HCT116 (cell line): ENCODE measurements at regions not wholly inside any gene's neighbourhood (a gene's known extent, or its start where the extent isn't known, plus 50 kb on each side); places are given as distances from the start of the nearest gene placed in this dataset.

Experiments
- ATAC-seq: fragments of 200-7000 bp; cut with Tn5 transposase; 2 replicates; pipeline ENCODE4 v1.9.1; 2020; ENCODE audit warnings: mild to moderate bottlenecking, moderate library complexity
- BruUV-seq: library from RNA; stranded (reverse); fragments of 400-500 nt; replicated peaks from 2 replicates; lab custom pipeline; 2021; lab: Mats Ljungman, UMichigan
- CTCF ChIA-PET: fragments of 300-600 bp; sonication (Branson Sonifier 250); formaldehyde crosslinking; loops from one replicate; lab custom pipeline; 2021; ENCODE audit warnings: antibody characterized with exemption; lab: Charles Lee
- POLR2A ChIA-PET: fragments of 300-600, 350-600 bp; sonication (Branson Sonifier 250); formaldehyde crosslinking; loops from one replicate; lab custom pipeline; 2021; ENCODE audit warnings: antibody characterized with exemption; lab: Charles Lee
- RAD21 ChIA-PET, 2 experiments: fragments of 300-600 bp; sonication (Branson Sonifier 250); formaldehyde crosslinking; loops; one replicate each; lab custom pipeline; 2023; ENCODE audit warnings: low total read pairs in 2 of 2; ENCODE audit not compliant: uncharacterized antibody in 2 of 2, unreplicated experiment in 2 of 2, low non-redundant PET in 1 of 2; lab: Charles Lee
- DNase-seq: peaks from one replicate; pipeline ENCODE4 v3.0.0-alpha.2; 2010; ENCODE audit warnings: low read depth, low spot score
- H2AFZ ChIP-seq: fragments of 200-600 bp; shearing (Covaris generic), sonication (generic); 2 replicates; pipeline ENCODE4 v1.6.1; 2017; ENCODE audit warnings: low read depth, mixed run types, mixed read lengths, antibody characterized with exemption, low read length; ENCODE audit not compliant: poor library complexity, severe bottlenecking
- H3K27ac ChIP-seq: 2 replicates; pipeline ENCODE4 v1.5.1; 2012; ENCODE audit warnings: low read depth, low read length
- H3K27me3 ChIP-seq: fragments of 200-600 bp; sonication (generic); 2 replicates; pipeline ENCODE4 v1.6.1; 2016; ENCODE audit warnings: mixed run types, low read length, mixed read lengths; ENCODE audit not compliant: insufficient read depth
- H3K36me3 ChIP-seq, 2 experiments: fragments of 200-500 bp in 1 of 2; fragments of 200-600 bp in 1 of 2; sonication (Bioruptor generic) in 1 of 2; sonication (generic) in 1 of 2; 2 replicates each; pipeline versions ENCODE4 v1.5.1 to v1.6.1; 2014 to 2016; ENCODE audit warnings: low read length in 2 of 2, inconsistent platforms in 1 of 2, mixed read lengths in 1 of 2, mixed run types in 1 of 2; ENCODE audit not compliant: insufficient read depth in 2 of 2, control insufficient read depth in 1 of 2
- H3K4me1 ChIP-seq, 2 experiments: fragments of 200-600 bp in 1 of 2; sonication (generic) in 1 of 2; 2 replicates each; pipeline versions ENCODE4 v1.5.1 to v1.6.1; 2012 to 2017; ENCODE audit warnings: low read length in 2 of 2, inconsistent platforms in 1 of 2, mild to moderate bottlenecking in 1 of 2, mixed read lengths in 1 of 2, mixed run types in 1 of 2, moderate library complexity in 1 of 2; ENCODE audit not compliant: insufficient read depth in 2 of 2, control insufficient read depth in 1 of 2
- H3K4me2 ChIP-seq: fragments of 200-600 bp; sonication (generic); 2 replicates; pipeline ENCODE4 v1.6.1; 2017; ENCODE audit warnings: mixed run types, low read length, mixed read lengths
- H3K4me3 ChIP-seq, 2 experiments: fragments of 200-600 bp in 1 of 2; sonication (generic) in 1 of 2; replicated peaks in 1 of 2; 2 replicates each; pipeline ENCODE4 v1.5.1; 2011 to 2016; ENCODE audit warnings: low read length in 2 of 2, control low read depth in 1 of 2, low read depth in 1 of 2, mild to moderate bottlenecking in 1 of 2, mixed read lengths in 1 of 2, mixed run types in 1 of 2
- H3K79me2 ChIP-seq: fragments of 200-600 bp; sonication (generic); 2 replicates; pipeline ENCODE4 v1.6.1; 2017; ENCODE audit warnings: mild to moderate bottlenecking, mixed run types, low read length, moderate library complexity, mixed read lengths; ENCODE audit not compliant: insufficient read depth
- H3K9ac ChIP-seq: fragments of 200-600 bp; sonication (generic); 2 replicates; pipeline ENCODE4 v1.6.1; 2016; ENCODE audit warnings: low read length, mixed read lengths
- H3K9me2 ChIP-seq: fragments of 200-600 bp; sonication (generic), shearing (Covaris generic); 2 replicates; pipeline ENCODE4 v1.6.1; 2017; ENCODE audit warnings: mixed run types, mild to moderate bottlenecking, moderate library complexity; ENCODE audit not compliant: insufficient read depth
- H3K9me3 ChIP-seq, 2 experiments: fragments of 200-500 bp in 1 of 2; fragments of 200-600 bp in 1 of 2; sonication (Bioruptor generic) in 1 of 2; sonication (generic) in 1 of 2; 2 replicates each; pipeline ENCODE4 v1.6.1; 2014 to 2017; ENCODE audit warnings: low read length in 2 of 2, mixed read lengths in 2 of 2, inconsistent platforms in 1 of 2, low read depth in 1 of 2, mild to moderate bottlenecking in 1 of 2, mixed run types in 1 of 2, moderate library complexity in 1 of 2; ENCODE audit not compliant: control insufficient read depth in 1 of 2, insufficient read depth in 1 of 2
- H4K20me1 ChIP-seq: fragments of 200-600 bp; sonication (generic), shearing (Covaris generic); 2 replicates; pipeline ENCODE4 v1.6.1; 2017; ENCODE audit warnings: mixed run types, mild to moderate bottlenecking, moderate library complexity; ENCODE audit not compliant: insufficient read depth
- EZH2 ChIP-seq: fragments of 200-600 bp; sonication (generic); IDR thresholded peaks from 2 replicates; pipeline ENCODE4 v1.6.1; 2017; ENCODE audit warnings: antibody characterized with exemption, mixed run types
- EZH2phosphoT487 ChIP-seq: fragments of 200-600 bp; IDR thresholded peaks from 2 replicates; pipeline ENCODE4 v1.6.1; 2018; ENCODE audit warnings: antibody characterized with exemption, borderline replicate concordance
- FOSL1 ChIP-seq: IDR thresholded peaks from 2 replicates; pipeline ENCODE4 v1.6.1; 2012; ENCODE audit warnings: low read depth
- RAD21 ChIP-seq: IDR thresholded peaks from 2 replicates; pipeline ENCODE4 v1.6.1; 2012; ENCODE audit warnings: low read depth, mild to moderate bottlenecking
- SP1 ChIP-seq: IDR thresholded peaks from 2 replicates; pipeline ENCODE4 v1.6.1; 2012; ENCODE audit warnings: low read depth
- SRF ChIP-seq: IDR thresholded peaks from 2 replicates; pipeline ENCODE4 v1.6.1; 2012; ENCODE audit warnings: low read depth
- TCF7L2 ChIP-seq: IDR thresholded peaks from 2 replicates; pipeline ENCODE4 v1.7.0; 2011; ENCODE audit warnings: borderline replicate concordance, inconsistent platforms; ENCODE audit not compliant: insufficient read depth, insufficient read length; ENCODE audit errors: extremely low read depth
- intact Hi-C: fragments of 100-400 bp; cut with micrococcal nuclease; formaldehyde crosslinking; loops from 2 replicates; pipeline ENCODE4 v1.10.0; 2022
- TF ChIP-seq, protein P1 (sequence below): IDR thresholded peaks from 2 replicates; pipeline ENCODE4 v1.6.1; 2012; ENCODE audit warnings: low read depth
- TF ChIP-seq, protein P2 (sequence below): IDR thresholded peaks from 2 replicates; pipeline ENCODE4 v1.6.1; 2012
- TF ChIP-seq, protein P3 (sequence below), 3 experiments: fragments of 200-600 bp in 1 of 3; sonication (generic) in 1 of 3; IDR thresholded peaks in 2 of 3; conservative IDR thresholded peaks in 1 of 3; 2 replicates each; pipeline ENCODE4 v1.5.1; 2012 to 2017; ENCODE audit warnings: low read depth in 2 of 3, low read length in 2 of 3, antibody characterized with exemption in 1 of 3, borderline replicate concordance in 1 of 3, control low read depth in 1 of 3, mild to moderate bottlenecking in 1 of 3, mixed read lengths in 1 of 3, mixed run types in 1 of 3, moderate library complexity in 1 of 3; ENCODE audit not compliant: insufficient read depth in 1 of 3

DNA sequence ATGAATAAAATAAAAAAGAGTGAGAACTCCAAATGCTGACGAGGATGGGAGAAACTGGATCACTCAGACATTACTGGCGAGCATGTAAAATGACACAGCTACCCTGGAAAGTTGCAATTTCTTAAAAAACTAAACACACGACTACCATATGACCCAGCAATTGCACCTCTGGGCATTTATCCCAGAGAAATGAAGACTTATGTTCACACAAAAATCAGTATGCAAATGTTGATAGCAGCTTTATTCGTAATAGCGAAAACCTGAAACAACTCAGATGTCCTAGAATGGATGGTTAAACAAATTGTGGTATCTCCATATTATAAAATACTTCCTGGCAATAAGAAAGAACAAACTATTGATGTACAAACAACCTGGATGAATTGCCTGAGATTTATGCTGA, 357.2 kb upstream of the ASIC2 start:
- TF ChIP-seq FOSL1 (no peak), SP1 (no peak)
- TF ChIP-seq, protein P1, sequence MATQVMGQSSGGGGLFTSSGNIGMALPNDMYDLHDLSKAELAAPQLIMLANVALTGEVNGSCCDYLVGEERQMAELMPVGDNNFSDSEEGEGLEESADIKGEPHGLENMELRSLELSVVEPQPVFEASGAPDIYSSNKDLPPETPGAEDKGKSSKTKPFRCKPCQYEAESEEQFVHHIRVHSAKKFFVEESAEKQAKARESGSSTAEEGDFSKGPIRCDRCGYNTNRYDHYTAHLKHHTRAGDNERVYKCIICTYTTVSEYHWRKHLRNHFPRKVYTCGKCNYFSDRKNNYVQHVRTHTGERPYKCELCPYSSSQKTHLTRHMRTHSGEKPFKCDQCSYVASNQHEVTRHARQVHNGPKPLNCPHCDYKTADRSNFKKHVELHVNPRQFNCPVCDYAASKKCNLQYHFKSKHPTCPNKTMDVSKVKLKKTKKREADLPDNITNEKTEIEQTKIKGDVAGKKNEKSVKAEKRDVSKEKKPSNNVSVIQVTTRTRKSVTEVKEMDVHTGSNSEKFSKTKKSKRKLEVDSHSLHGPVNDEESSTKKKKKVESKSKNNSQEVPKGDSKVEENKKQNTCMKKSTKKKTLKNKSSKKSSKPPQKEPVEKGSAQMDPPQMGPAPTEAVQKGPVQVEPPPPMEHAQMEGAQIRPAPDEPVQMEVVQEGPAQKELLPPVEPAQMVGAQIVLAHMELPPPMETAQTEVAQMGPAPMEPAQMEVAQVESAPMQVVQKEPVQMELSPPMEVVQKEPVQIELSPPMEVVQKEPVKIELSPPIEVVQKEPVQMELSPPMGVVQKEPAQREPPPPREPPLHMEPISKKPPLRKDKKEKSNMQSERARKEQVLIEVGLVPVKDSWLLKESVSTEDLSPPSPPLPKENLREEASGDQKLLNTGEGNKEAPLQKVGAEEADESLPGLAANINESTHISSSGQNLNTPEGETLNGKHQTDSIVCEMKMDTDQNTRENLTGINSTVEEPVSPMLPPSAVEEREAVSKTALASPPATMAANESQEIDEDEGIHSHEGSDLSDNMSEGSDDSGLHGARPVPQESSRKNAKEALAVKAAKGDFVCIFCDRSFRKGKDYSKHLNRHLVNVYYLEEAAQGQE: no peak
- TF ChIP-seq, all 23 proteins: peak for 0
- CTCF ChIA-PET: no interaction called here

DNA sequence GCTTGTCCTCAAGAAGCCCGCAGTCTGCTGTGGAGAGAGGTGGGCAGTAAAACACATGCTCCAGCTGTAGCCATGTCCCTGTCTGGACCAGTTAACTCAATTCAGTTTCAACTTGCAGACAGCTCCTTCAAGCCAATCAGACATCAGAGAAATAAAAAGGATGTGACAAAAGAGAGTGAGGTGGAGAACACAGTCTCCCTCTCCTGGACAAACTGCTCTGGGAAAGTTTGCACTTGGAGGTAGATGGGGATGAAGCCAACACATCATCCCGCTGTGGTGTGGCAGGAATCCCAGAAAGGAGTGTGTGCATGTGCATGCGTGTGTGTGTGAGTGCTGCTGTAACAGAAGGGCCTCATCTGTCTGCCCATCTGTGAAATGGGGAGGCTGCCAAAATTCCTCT, 358.6 kb upstream of the ASIC2 start:
- BruUV-seq: no TSS peak

More for the DNA sequence above, 357.2 kb upstream of the ASIC2 start:
- no TSS peak for BruUV-seq
- DNase-seq: no peak
- H3K27me3 ChIP-seq: no peaks in the 10 kb centered on the region
- H3K9me3 ChIP-seq: no peaks in the 10 kb centered on the region; a peak in 1 of 4 replicates
- no peaks in the 10 kb centered on the region for H4K20me1 ChIP-seq
- H3K79me2 ChIP-seq: no peaks in the 10 kb centered on the region
- no peak overlapping the region for H3K4me3 ChIP-seq
- H3K9ac ChIP-seq: no peak overlapping the region
- H3K4me2 ChIP-seq: no peak overlapping the region
- no peaks in the 10 kb centered on the region for H3K36me3 ChIP-seq
- no peaks in the 10 kb centered on the region for H3K4me1 ChIP-seq
- no peak overlapping the region for H2AFZ ChIP-seq
- H3K9me2 ChIP-seq: no peaks in the 10 kb centered on the region
- H3K27ac ChIP-seq: no peak overlapping the region
- ChIA-PET POLR2A (no interaction called here), RAD21 (no interaction called here)
- ATAC-seq: no peak
- intact Hi-C loops: no loop called here

More for the DNA sequence above, 358.6 kb upstream of the ASIC2 start:
- DNase-seq (no peak), ATAC-seq (no peak)
- H3K36me3 ChIP-seq: no peaks in the 10 kb centered on the region
- H3K27ac ChIP-seq: no peak overlapping the region
- ChIA-PET POLR2A (no interaction called here), RAD21 (no interaction called here), CTCF (no interaction called here)
- H2AFZ ChIP-seq: no peak overlapping the region
- H3K4me1 ChIP-seq: no peaks in the 10 kb centered on the region
- H3K9me2 ChIP-seq: no peaks in the 10 kb centered on the region
- no peak overlapping the region for H3K4me2 ChIP-seq
- TF ChIP-seq FOSL1: no peak
- TF ChIP-seq EZH2phosphoT487: no peak
- TF ChIP-seq, protein P2, sequence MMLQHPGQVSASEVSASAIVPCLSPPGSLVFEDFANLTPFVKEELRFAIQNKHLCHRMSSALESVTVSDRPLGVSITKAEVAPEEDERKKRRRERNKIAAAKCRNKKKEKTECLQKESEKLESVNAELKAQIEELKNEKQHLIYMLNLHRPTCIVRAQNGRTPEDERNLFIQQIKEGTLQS: no peak
- no peak for TF ChIP-seq TCF7L2
- no peak for TF ChIP-seq SRF
- TF ChIP-seq, protein P3, sequence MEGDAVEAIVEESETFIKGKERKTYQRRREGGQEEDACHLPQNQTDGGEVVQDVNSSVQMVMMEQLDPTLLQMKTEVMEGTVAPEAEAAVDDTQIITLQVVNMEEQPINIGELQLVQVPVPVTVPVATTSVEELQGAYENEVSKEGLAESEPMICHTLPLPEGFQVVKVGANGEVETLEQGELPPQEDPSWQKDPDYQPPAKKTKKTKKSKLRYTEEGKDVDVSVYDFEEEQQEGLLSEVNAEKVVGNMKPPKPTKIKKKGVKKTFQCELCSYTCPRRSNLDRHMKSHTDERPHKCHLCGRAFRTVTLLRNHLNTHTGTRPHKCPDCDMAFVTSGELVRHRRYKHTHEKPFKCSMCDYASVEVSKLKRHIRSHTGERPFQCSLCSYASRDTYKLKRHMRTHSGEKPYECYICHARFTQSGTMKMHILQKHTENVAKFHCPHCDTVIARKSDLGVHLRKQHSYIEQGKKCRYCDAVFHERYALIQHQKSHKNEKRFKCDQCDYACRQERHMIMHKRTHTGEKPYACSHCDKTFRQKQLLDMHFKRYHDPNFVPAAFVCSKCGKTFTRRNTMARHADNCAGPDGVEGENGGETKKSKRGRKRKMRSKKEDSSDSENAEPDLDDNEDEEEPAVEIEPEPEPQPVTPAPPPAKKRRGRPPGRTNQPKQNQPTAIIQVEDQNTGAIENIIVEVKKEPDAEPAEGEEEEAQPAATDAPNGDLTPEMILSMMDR (IDR thresholded peaks at IDR 0.05 in 2 of 3, conservative IDR thresholded peaks at IDR 0.05 in 1 of 3; ENCODE audit: borderline replicate concordance in 1 of 3, insufficient read depth in 1 of 3, low read depth in 2 of 3, low read length in 2 of 3): no peak
- no peak for TF ChIP-seq RAD21
- TF ChIP-seq SP1: no peak
- TF ChIP-seq, protein P1: no peak
- TF ChIP-seq EZH2: no peak
- intact Hi-C loops: no loop called here
- H3K4me3 ChIP-seq: no peak overlapping the region
- no peaks in the 10 kb centered on the region for H4K20me1 ChIP-seq
- H3K27me3 ChIP-seq: no peaks in the 10 kb centered on the region
- no peak overlapping the region for H3K9ac ChIP-seq
- H3K9me3 ChIP-seq: no peaks in the 10 kb centered on the region; a peak in 1 of 4 replicates
- no peaks in the 10 kb centered on the region for H3K79me2 ChIP-seq
